Neural cell (in vitro differentiated cells): ENCODE measurements at regions not wholly inside any gene's neighbourhood (a gene's known extent, or its start where the extent isn't known, plus 50 kb on each side); places are given as distances from the start of the nearest gene placed in this dataset.

Experiments
- H2AFZ ChIP-seq: fragments of 200-600, 300-800 bp; sonication (generic), shearing (Covaris generic); 2 replicates; pipeline ENCODE4 v1.6.0; 2014; ENCODE audit warnings: low read depth, mild to moderate bottlenecking, antibody characterized with exemption, low read length, moderate library complexity
- H3F3A ChIP-seq: fragments of 200-600 bp; shearing (Covaris generic); 2 replicates; pipeline ENCODE4 v1.6.1; 2016; ENCODE audit warnings: mild to moderate bottlenecking, moderate library complexity, mixed read lengths, antibody characterized with exemption, low read length; ENCODE audit not compliant: insufficient read depth, poor library complexity, severe bottlenecking
- H3K27ac ChIP-seq: fragments of 200-600, 300-800 bp; sonication (generic), shearing (Covaris generic); 2 replicates; pipeline ENCODE4 v1.5.1; 2014; ENCODE audit warnings: mild to moderate bottlenecking, low read length, moderate library complexity
- H3K27me3 ChIP-seq: fragments of 300-800, 200-600 bp; sonication (generic), shearing (Covaris generic); 2 replicates; pipeline ENCODE4 v1.6.0; 2014; ENCODE audit warnings: mild to moderate bottlenecking, low read depth, low read length, moderate library complexity; ENCODE audit not compliant: insufficient read depth
- H3K36me3 ChIP-seq: fragments of 300-800, 200-600 bp; sonication (generic), shearing (Covaris generic); 2 replicates; pipeline ENCODE4 v1.5.1; 2014; ENCODE audit warnings: mild to moderate bottlenecking, antibody characterized with exemption, low read length, moderate library complexity; ENCODE audit not compliant: insufficient read depth
- H3K4me2 ChIP-seq: fragments of 300-800, 200-600 bp; sonication (generic), shearing (Covaris generic); 2 replicates; pipeline ENCODE4 v1.6.0; 2014; ENCODE audit warnings: mild to moderate bottlenecking, low read length
- H3K4me3 ChIP-seq: fragments of 300-800, 200-600 bp; sonication (generic), shearing (Covaris generic); 2 replicates; pipeline ENCODE4 v1.5.1; 2014; ENCODE audit warnings: mild to moderate bottlenecking, low read length, moderate library complexity
- H3K79me2 ChIP-seq: fragments of 200-600 bp; shearing (Covaris generic); replicated peaks from 2 replicates; pipeline ENCODE4 v1.6.0; 2014; ENCODE audit warnings: mild to moderate bottlenecking, low read length, moderate library complexity; ENCODE audit not compliant: insufficient read depth
- H3K9ac ChIP-seq: fragments of 300-800, 200-600 bp; sonication (generic), shearing (Covaris generic); 2 replicates; pipeline ENCODE4 v1.6.1; 2016; ENCODE audit warnings: mild to moderate bottlenecking, low read length, mixed read lengths
- H3K9me2 ChIP-seq: fragments of 200-600 bp; shearing (Covaris generic); 2 replicates; pipeline ENCODE4 v1.6.1; 2016; ENCODE audit warnings: mild to moderate bottlenecking, low read length, mixed read lengths; ENCODE audit not compliant: insufficient read depth
- H3K9me3 ChIP-seq: fragments of 200-600, 300-800 bp; sonication (generic), shearing (Covaris generic); 2 replicates; pipeline ENCODE4 v1.6.1; 2016; ENCODE audit warnings: mild to moderate bottlenecking, mixed run types, low read length, moderate library complexity, mixed read lengths
- H4K20me1 ChIP-seq: fragments of 200-600 bp; shearing (Covaris generic); 2 replicates; pipeline ENCODE4 v1.6.1; 2016; ENCODE audit warnings: mild to moderate bottlenecking, mixed run types; ENCODE audit not compliant: insufficient read depth
- CTCF ChIP-seq: fragments of 450-650 bp; IDR thresholded peaks from 2 replicates; pipeline ENCODE4 v1.5.1; 2014; ENCODE audit warnings: antibody characterized with exemption, mild to moderate bottlenecking, moderate library complexity; ENCODE audit not compliant: poor library complexity, severe bottlenecking
- EP300 ChIP-seq: fragments of 450-650 bp; conservative IDR thresholded peaks from 2 replicates; pipeline ENCODE4 v1.6.1; 2014; ENCODE audit warnings: antibody characterized with exemption, mild to moderate bottlenecking, moderate library complexity; ENCODE audit not compliant: poor library complexity, severe bottlenecking
- EZH2 ChIP-seq: fragments of 200-600, 300-800 bp; shearing (Covaris generic), sonication (generic); IDR thresholded peaks from 2 replicates; pipeline ENCODE4 v1.6.1; 2014; ENCODE audit warnings: antibody characterized with exemption, low read length, borderline replicate concordance, mild to moderate bottlenecking; ENCODE audit not compliant: insufficient read depth, poor library complexity, severe bottlenecking
- MXI1 ChIP-seq: fragments of 450-650 bp; conservative IDR thresholded peaks from 2 replicates; pipeline ENCODE4 v1.6.1; 2014; ENCODE audit warnings: antibody characterized with exemption, mild to moderate bottlenecking; ENCODE audit not compliant: poor library complexity, severe bottlenecking
- POLR2AphosphoS5 ChIP-seq: IDR thresholded peaks from 2 replicates; pipeline ENCODE4 v1.6.1; 2012
- RAD21 ChIP-seq: fragments of 450-650 bp; conservative IDR thresholded peaks from 2 replicates; pipeline ENCODE4 v1.6.1; 2014; ENCODE audit warnings: antibody characterized with exemption, mild to moderate bottlenecking, moderate library complexity
- REST ChIP-seq: IDR thresholded peaks from 2 replicates; pipeline ENCODE4 v1.6.1; 2012; ENCODE audit warnings: borderline replicate concordance
- SMC3 ChIP-seq: fragments of 450-650 bp; conservative IDR thresholded peaks from 2 replicates; pipeline ENCODE4 v1.6.1; 2014; ENCODE audit warnings: antibody characterized with exemption, mild to moderate bottlenecking, moderate library complexity; ENCODE audit not compliant: poor library complexity
- TAF1 ChIP-seq: IDR thresholded peaks from 2 replicates; pipeline ENCODE4 v1.6.1; 2012; ENCODE audit warnings: low read depth

- H3K27me3 ChIP-seq, result no peaks in the 10 kb centered on the region
- no peaks in the 10 kb centered on the region for H3K79me2 ChIP-seq
- no peak overlapping the region for H3K4me2 ChIP-seq
- H3K4me3 ChIP-seq, result no peak overlapping the region
- H3K9me3 ChIP-seq, result no peaks in the 10 kb centered on the region
- no peak overlapping the region for H3K27ac ChIP-seq
- TF ChIP-seq SMC3 (no peak), RAD21 (no peak), POLR2AphosphoS5 (no peak), EZH2 (no peak), CTCF (no peak), TAF1 (no peak), EP300 (no peak), MXI1 (no peak), REST (no peak)
- no peaks in the 10 kb centered on the region for H3F3A ChIP-seq
- H3K9me2 ChIP-seq, result no peaks in the 10 kb centered on the region
- no peak overlapping the region for H3K9ac ChIP-seq
- H2AFZ ChIP-seq, result no peak overlapping the region
- no peaks in the 10 kb centered on the region for H4K20me1 ChIP-seq
- no peaks in the 10 kb centered on the region for H3K36me3 ChIP-seq
Measured at GRCh38 chr1:173275496-173275895, 68.4 kb upstream of the TNFSF4 start.

- Histone ChIP-seq H3K27ac (no peak overlapping the region), H3K36me3 (no peaks in the 10 kb centered on the region), H3K9me3 (no peaks in the 10 kb centered on the region), H3F3A (no peaks in the 10 kb centered on the region), H2AFZ (no peak overlapping the region), H3K9me2 (no peaks in the 10 kb centered on the region), H3K9ac (no peak overlapping the region), H3K79me2 (no peaks in the 10 kb centered on the region), H3K27me3 (no peaks in the 10 kb centered on the region), H4K20me1 (no peaks in the 10 kb centered on the region), H3K4me3 (no peak overlapping the region), H3K4me2 (no peak overlapping the region)
- TF ChIP-seq RAD21, result no peak
- no peak for TF ChIP-seq CTCF
Measured at GRCh38 chr1:173276922-173277800, 70.0 kb upstream of the TNFSF4 start.
